Fibroblast of lung (primary cell): ENCODE measurements at regions not wholly inside any gene's neighbourhood (a gene's known extent, or its start where the extent isn't known, plus 50 kb on each side); places are given as distances from the start of the nearest gene placed in this dataset.

Experiments used
- CTCF ChIP-seq, 2 donors: IDR thresholded peaks in 1 of 2; conservative IDR thresholded peaks in 1 of 2; 1 replicate in 1 of 2; 2 replicates in 1 of 2; pipeline ENCODE4 v1.5.1; 2011 to 2012; ENCODE audit warnings: low read length in 2 of 2, control low read depth in 1 of 2, inconsistent platforms in 1 of 2, low read depth in 1 of 2, mild to moderate bottlenecking in 1 of 2
- EZH2 ChIP-seq: IDR thresholded peaks from 2 replicates; pipeline ENCODE4 v1.5.1; 2012; ENCODE audit warnings: low read length, control low read depth, mild to moderate bottlenecking; ENCODE audit errors: missing control alignments

GRCh38 chr4:15345134-15345533 lies 82.7 kb upstream of the C1QTNF7 start:
- TF ChIP-seq CTCF (conservative IDR thresholded peaks at IDR 0.05 in 1 of 2, IDR thresholded peaks at IDR 0.05 in 1 of 2; ENCODE audit: low read depth in 1 of 2, low read length in 2 of 2), result no peak
- TF ChIP-seq EZH2, result no peak
